ENCODE measurements at regions not wholly inside any gene's neighbourhood (a gene's known extent, or its start where the extent isn't known, plus 50 kb on each side); places are given as distances from the start of the nearest gene placed in this dataset.

GRCh38 chr5:135235551-135236227 lies 163.3 kb downstream of the MACROH2A1 start:
- Histone ChIP-seq H3K4me1 (ENCODE audit: control insufficient read depth, extremely low read depth, insufficient read depth, low read length) (no peaks in the 10 kb centered on the region), H4K20me1 (replicated peaks; ENCODE audit: control insufficient read depth, extremely low read depth, insufficient read depth, low read length) (no peaks in the 10 kb centered on the region), H3K79me2 (ENCODE audit: control insufficient read depth, insufficient read depth, low read length) (no peaks in the 10 kb centered on the region), H3K36me3 (ENCODE audit: control insufficient read depth in 2 of 2, extremely low read depth in 1 of 2, insufficient read depth in 2 of 2, low read length in 2 of 2) (no peaks in the 10 kb centered on the region), H2AFZ (ENCODE audit: low read depth, low read length) (no peak overlapping the region), H3K4me2 (ENCODE audit: insufficient read depth, low read length) (no peak overlapping the region), H3K4me3 (replicated peaks in 1 of 3; ENCODE audit: insufficient read depth in 1 of 3, low read depth in 1 of 3, low read length in 3 of 3) (no peak overlapping the region), H3K27ac (ENCODE audit: insufficient read depth, low read depth, low read length) (no peak overlapping the region), H3K9me1 (replicated peaks; ENCODE audit: control insufficient read depth, extremely low read depth, insufficient read depth, low read length) (no peaks in the 10 kb centered on the region), H3K27me3 (ENCODE audit: control insufficient read depth in 2 of 2, insufficient read depth in 2 of 2, low read length in 2 of 2) (peaks cover 0 to 3% of the 10 kb centered on the region in 2 experiments), H3K9ac (replicated peaks; ENCODE audit: extremely low read depth, insufficient read depth, low read length) (no peak overlapping the region), H3K9me3 (replicated peaks; ENCODE audit: control insufficient read depth, insufficient read depth, low read length) (no peaks in the 10 kb centered on the region)
- ChIA-PET POLR2A (no interaction called here), CTCF (interaction anchor here (0.6 kb wide), 2 partner anchors 169 to 976 kb away, joined by 3 read pairs; no protein-coding TSS in a partner anchor)
- intact Hi-C loops (cut with micrococcal nuclease) (no loop called here), dilution Hi-C loops (cut with MboI; ENCODE audit: extremely low pct_ligation_motif_present, low sequenced_read_pairs) (no loop called here)
- TF ChIP-seq EZH2 (IDR thresholded peaks at IDR 0.05; ENCODE audit: borderline replicate concordance, low read depth, low read length, severe bottlenecking): no peak
- no peak for TF ChIP-seq MAX (IDR thresholded peaks at IDR 0.05; ENCODE audit: insufficient read depth, insufficient read length)
- TF ChIP-seq JUN (IDR thresholded peaks at IDR 0.05; ENCODE audit: borderline replicate concordance, insufficient read depth, insufficient read length, low read depth): no peak
- TF ChIP-seq FOS (IDR thresholded peaks at IDR 0.05; ENCODE audit: borderline replicate concordance, insufficient read depth, low read length): no peak
- no peak for TF ChIP-seq POLR2A (IDR thresholded peaks at IDR 0.05; ENCODE audit: low read depth, low read length)
- no peak for TF ChIP-seq GATA2 (IDR thresholded peaks at IDR 0.05; ENCODE audit: insufficient read depth, insufficient read length, low read depth, low read length)
- TF ChIP-seq POLR2AphosphoS5 (IDR thresholded peaks at IDR 0.05; ENCODE audit: insufficient read depth, low read depth, low read length): no peak
- no peak for TF ChIP-seq MYC (IDR thresholded peaks at IDR 0.05; ENCODE audit: low read depth, low read length)
- TF ChIP-seq CTCF (IDR thresholded peaks at IDR 0.05; ENCODE audit: extremely low read depth in 1 of 2, insufficient read depth in 1 of 2, low read depth in 1 of 2, low read length in 2 of 2): no peak
- FAIRE-seq (no peak), DNase-seq (ENCODE audit: low read depth, low spot score) (no peak)
- no TSS peak for BruUV-seq (replicated peaks)
